Peyer's patch (tissue), 4 donors: ENCODE measurements at regions not wholly inside any gene's neighbourhood (a gene's known extent, or its start where the extent isn't known, plus 50 kb on each side); places are given as distances from the start of the nearest gene placed in this dataset.
"Not testable (repeated sequence)": the region's sequence is repeated elsewhere in the genome, so short reads cannot be mapped to it uniquely, and the experiment has no call there.

ENCODE experiments used
- DNase-seq, 3 donors: peaks; one replicate each; pipeline ENCODE4 v3.0.0-alpha.2; 2017 to 2019
- H3K27ac ChIP-seq, 4 donors: fragments of 200-600 bp; sonication (generic); one replicate each; pipeline ENCODE4 v1.5.1; 2016 to 2019
- H3K27me3 ChIP-seq, 2 donors: fragments of 200-600 bp; sonication (generic); one replicate each; pipeline ENCODE4 v1.5.1; 2019
- H3K36me3 ChIP-seq, 3 donors: fragments of 200-600 bp; sonication (generic); one replicate each; pipeline ENCODE4 v1.5.1; 2016 to 2019
- H3K4me1 ChIP-seq, 4 donors: fragments of 200-600 bp; sonication (generic); one replicate each; pipeline ENCODE4 v1.5.1; 2016 to 2019
- H3K4me3 ChIP-seq, 4 donors: fragments of 200-600 bp; sonication (generic); 1 replicate in 3 of 4; 2 replicates in 1 of 4; pipeline ENCODE4 v1.5.1; 2016 to 2019; ENCODE audit warnings: mild to moderate bottlenecking in 1 of 4
- H3K9me3 ChIP-seq, 4 donors: fragments of 200-600 bp; sonication (generic); one replicate each; pipeline ENCODE4 v1.5.1; 2016 to 2019; ENCODE audit warnings: mild to moderate bottlenecking in 1 of 4
- CTCF ChIP-seq, 6 experiments: fragments of 450-650 bp in 4 of 6; fragments of 200-600 bp in 2 of 6; sonication (generic) in 1 of 6; IDR thresholded peaks; one replicate each; pipeline ENCODE4 v1.5.1; 2017 to 2019; ENCODE audit warnings: antibody characterized with exemption in 6 of 6, mild to moderate bottlenecking in 3 of 6, moderate library complexity in 1 of 6
- POLR2A ChIP-seq, 2 donors: fragments of 450-650 bp; IDR thresholded peaks; one replicate each; pipeline ENCODE4 v1.5.1; 2017; ENCODE audit warnings: antibody characterized with exemption in 2 of 2, mild to moderate bottlenecking in 2 of 2, moderate library complexity in 2 of 2

GRCh38 chr1:184820956-184821355 lies 66.3 kb upstream of the EDEM3 start:
- H3K36me3 ChIP-seq = no peaks in the 10 kb centered on the region
- H3K27me3 ChIP-seq = no peaks in the 10 kb centered on the region
- no peak for DNase-seq
- no peaks in the 10 kb centered on the region for H3K9me3 ChIP-seq
- peaks cover 0 to 18% (median 0%) of the 10 kb centered on the region in 4 donors for H3K4me1 ChIP-seq
- no peak overlapping the region for H3K27ac ChIP-seq
- TF ChIP-seq CTCF (IDR thresholded peaks at IDR 0.05) = no peak
- TF ChIP-seq POLR2A (IDR thresholded peaks at IDR 0.05) = no peak
- no peak overlapping the region for H3K4me3 ChIP-seq

GRCh38 chr1:184820218-184820750 lies 65.6 kb upstream of the EDEM3 start:
- H3K27ac ChIP-seq = no peak overlapping the region
- no peak overlapping the region for H3K4me3 ChIP-seq
- TF ChIP-seq POLR2A (IDR thresholded peaks at IDR 0.05) (no peak), CTCF (IDR thresholded peaks at IDR 0.05) (no peak)
- DNase-seq = no peak
- no peaks in the 10 kb centered on the region for H3K36me3 ChIP-seq
- no peaks in the 10 kb centered on the region for H3K27me3 ChIP-seq
- no peaks in the 10 kb centered on the region for H3K9me3 ChIP-seq
- peaks cover 0 to 18% (median 0%) of the 10 kb centered on the region in 4 donors for H3K4me1 ChIP-seq

GRCh38 chr1:184818646-184819045 lies 64.0 kb upstream of the EDEM3 start:
- Histone ChIP-seq H3K27me3 (no peaks in the 10 kb centered on the region), H3K4me1 (peaks cover 0 to 18% (median 0%) of the 10 kb centered on the region in 4 donors), H3K36me3 (no peaks in the 10 kb centered on the region), H3K27ac (no peak overlapping the region), H3K9me3 (no peaks in the 10 kb centered on the region), H3K4me3 (no peak overlapping the region)
- no peak for TF ChIP-seq POLR2A (IDR thresholded peaks at IDR 0.05)
- TF ChIP-seq CTCF (IDR thresholded peaks at IDR 0.05) = no peak
- DNase-seq = no peak

- H3K27ac ChIP-seq, H3K9me3 ChIP-seq, DNase-seq, H3K36me3 ChIP-seq, H3K27me3 ChIP-seq, H3K4me1 ChIP-seq, H3K4me3 ChIP-seq: not testable (repeated sequence)
Measured at GRCh38 chr1:184817003-184817402, 62.3 kb upstream of the EDEM3 start.

DNA sequence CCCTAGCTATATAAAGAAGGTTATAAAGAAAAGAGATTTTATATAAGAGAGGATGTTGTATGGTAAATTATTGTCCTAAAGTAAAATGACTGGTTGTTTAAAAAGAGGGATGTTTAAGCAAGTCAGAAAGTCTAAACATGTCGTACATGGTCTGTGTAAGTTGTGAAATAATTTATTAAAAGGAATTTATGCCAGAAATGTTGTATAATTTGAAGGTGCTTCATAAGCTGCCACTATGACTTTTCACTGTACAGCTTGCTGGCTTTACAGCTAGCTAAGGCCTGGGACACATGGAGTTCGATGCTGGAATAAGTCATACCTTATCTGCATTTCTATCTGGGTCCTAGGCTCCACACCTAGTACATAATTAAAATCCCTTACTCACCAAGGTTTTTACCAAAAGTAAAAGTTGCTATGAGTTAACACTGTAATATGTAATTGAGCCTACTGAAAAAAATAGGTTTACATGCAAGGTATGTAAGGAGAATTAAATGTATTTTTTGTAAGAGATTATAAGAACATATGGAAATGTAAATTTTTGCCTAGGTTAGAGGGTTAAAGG lies 59.0 kb upstream of the EDEM3 start:
- Histone ChIP-seq H3K27me3 (no peaks in the 10 kb centered on the region), H3K36me3 (no peaks in the 10 kb centered on the region), H3K9me3 (no peaks in the 10 kb centered on the region), H3K4me3 (no peak overlapping the region), H3K27ac (no peak overlapping the region), H3K4me1 (no peaks in the 10 kb centered on the region)
- DNase-seq = no peak
- TF ChIP-seq CTCF (IDR thresholded peaks at IDR 0.05) (no peak), POLR2A (IDR thresholded peaks at IDR 0.05) (no peak)

DNA sequence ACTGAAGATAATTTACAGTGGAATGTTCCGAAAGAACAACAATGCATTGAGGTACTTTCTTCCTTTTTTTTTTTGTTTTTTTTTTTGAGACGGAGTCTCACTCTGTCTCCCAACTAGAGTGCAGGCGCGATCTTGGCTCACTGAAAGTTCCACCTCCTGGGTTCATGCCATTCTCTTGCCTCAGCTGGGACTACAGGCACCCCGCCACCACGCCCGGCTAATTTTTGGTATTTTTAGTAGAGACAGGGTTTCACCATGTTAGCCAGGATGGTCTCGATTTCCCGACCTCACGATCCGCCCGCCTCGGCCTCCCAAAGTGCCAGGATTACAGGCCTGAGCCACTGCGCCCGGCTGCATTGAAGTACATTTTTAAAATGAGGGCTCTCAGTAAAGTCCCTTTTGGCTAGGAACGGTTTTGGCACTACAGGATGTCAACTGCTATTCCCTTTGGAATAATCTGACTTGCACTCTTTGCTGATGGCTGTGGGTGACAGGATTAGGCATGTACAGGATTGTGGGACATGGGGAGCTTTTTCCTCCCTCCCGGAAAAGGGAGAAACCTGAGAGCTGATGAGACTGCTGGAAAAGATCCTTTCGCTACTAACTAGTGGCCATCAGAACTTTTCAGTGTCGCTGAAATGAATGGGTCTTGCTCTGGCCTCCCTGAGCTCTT lies 56.9 kb upstream of the EDEM3 start:
- no peak for TF ChIP-seq CTCF (IDR thresholded peaks at IDR 0.05)
- no peak for TF ChIP-seq POLR2A (IDR thresholded peaks at IDR 0.05)
- H3K4me3 ChIP-seq = no peak overlapping the region
- no peak overlapping the region for H3K27ac ChIP-seq
- no peaks in the 10 kb centered on the region for H3K27me3 ChIP-seq
- H3K9me3 ChIP-seq = no peaks in the 10 kb centered on the region
- no peak for DNase-seq
- no peaks in the 10 kb centered on the region for H3K36me3 ChIP-seq
- no peaks in the 10 kb centered on the region for H3K4me1 ChIP-seq
